HEK293 (cell line): ENCODE measurements at regions not wholly inside any gene's neighbourhood (a gene's known extent, or its start where the extent isn't known, plus 50 kb on each side); places are given as distances from the start of the nearest gene placed in this dataset.

Source experiments
- CTCF ChIA-PET: fragments of 350-600 bp; formaldehyde crosslinking; extraction: SDS; loops from one replicate; lab custom pipeline; 2021; ENCODE audit warnings: antibody characterized with exemption; lab: Yijun Ruan, JAX
- POLR2A ChIA-PET: fragments of 300-600 bp; formaldehyde crosslinking; extraction: SDS; loops from one replicate; lab custom pipeline; 2020; ENCODE audit warnings: antibody characterized with exemption, inconsistent platforms; lab: Yijun Ruan, JAX
- H3K27ac ChIP-seq: fragments of 200-500 bp; sonication (Bioruptor generic); 2 replicates; pipeline ENCODE4 v1.5.1; 2014; ENCODE audit warnings: low read depth, low read length, control low read depth, inconsistent platforms; ENCODE audit errors: extremely low read depth
- H3K36me3 ChIP-seq, 2 experiments: fragments of 200-500 bp in 1 of 2; sonication (Bioruptor generic) in 1 of 2; 1 replicate in 1 of 2; 2 replicates in 1 of 2; pipeline ENCODE4 v1.5.1; 2014 to 2017; ENCODE audit warnings: inconsistent platforms in 2 of 2, low read length in 2 of 2; ENCODE audit not compliant: control insufficient read depth in 2 of 2, insufficient read depth in 1 of 2
- H3K4me1 ChIP-seq: fragments of 200-500 bp; sonication (Bioruptor generic); 2 replicates; pipeline ENCODE4 v1.5.1; 2014; ENCODE audit warnings: mild to moderate bottlenecking, low read length, inconsistent platforms; ENCODE audit not compliant: control insufficient read depth, insufficient read depth
- H3K4me3 ChIP-seq: 2 replicates; pipeline ENCODE4 v1.5.1; 2011; ENCODE audit warnings: low read depth, mild to moderate bottlenecking, control low read depth, low read length, moderate library complexity
- H3K9me3 ChIP-seq: fragments of 200-500 bp; sonication (Bioruptor generic); 2 replicates; pipeline ENCODE4 v1.5.1; 2014; ENCODE audit warnings: low read depth, low read length, inconsistent platforms; ENCODE audit not compliant: control insufficient read depth, insufficient read depth
- HOXC10 ChIP-seq: sonication (generic); formaldehyde crosslinking; IDR thresholded peaks from 2 replicates; pipeline ENCODE4 v1.8.1; 2023; ENCODE audit warnings: mild to moderate bottlenecking, missing genetic modification reagents
- PRDM4 ChIP-seq: fragments of 450-650 bp; formaldehyde crosslinking; IDR thresholded peaks from 2 replicates; pipeline ENCODE4 v1.5.1; 2017; ENCODE audit warnings: missing biosample characterization, missing genetic modification characterization
- SETDB1 ChIP-seq: IDR thresholded peaks from one replicate; pipeline ENCODE4 v1.6.1; 2017; ENCODE audit warnings: mild to moderate bottlenecking, low read length, moderate library complexity, mixed read lengths; ENCODE audit not compliant: insufficient read length
- YY1 ChIP-seq: fragments of 450-650 bp; formaldehyde crosslinking; IDR thresholded peaks from 2 replicates; pipeline ENCODE4 v1.5.1; 2018; ENCODE audit warnings: missing biosample characterization, missing genetic modification characterization
- YY2 ChIP-seq: fragments of 450-650 bp; formaldehyde crosslinking; IDR thresholded peaks from 2 replicates; pipeline ENCODE4 v1.5.1; 2016; ENCODE audit warnings: missing biosample characterization, missing genetic modification characterization
- ZEB2 ChIP-seq: fragments of 450-650 bp; formaldehyde crosslinking; IDR thresholded peaks from 2 replicates; pipeline ENCODE4 v1.5.1; 2016; ENCODE audit warnings: missing biosample characterization, missing genetic modification characterization
- ZNF10 ChIP-seq: fragments of 450-650 bp; formaldehyde crosslinking; IDR thresholded peaks from 2 replicates; pipeline ENCODE4 v1.5.1; 2017; ENCODE audit warnings: missing biosample characterization, missing genetic modification characterization
- ZNF169 ChIP-seq: fragments of 450-650 bp; formaldehyde crosslinking; IDR thresholded peaks from 2 replicates; pipeline ENCODE4 v1.5.1; 2016; ENCODE audit warnings: missing biosample characterization, missing genetic modification characterization
- ZNF214 ChIP-seq: fragments of 450-650 bp; formaldehyde crosslinking; IDR thresholded peaks from 2 replicates; pipeline ENCODE4 v1.5.1; 2017; ENCODE audit warnings: missing biosample characterization, mild to moderate bottlenecking, missing genetic modification characterization, borderline replicate concordance
- ZNF239 ChIP-seq: fragments of 450-650 bp; formaldehyde crosslinking; IDR thresholded peaks from 2 replicates; pipeline ENCODE4 v1.5.1; 2016; ENCODE audit warnings: missing biosample characterization, missing genetic modification characterization
- ZNF302 ChIP-seq: fragments of 450-650 bp; formaldehyde crosslinking; IDR thresholded peaks from 2 replicates; pipeline ENCODE4 v1.5.1; 2016; ENCODE audit warnings: missing biosample characterization, missing genetic modification characterization, low read depth
- ZNF391 ChIP-seq: fragments of 450-650 bp; formaldehyde crosslinking; IDR thresholded peaks from 2 replicates; pipeline ENCODE4 v1.5.1; 2016; ENCODE audit warnings: low read depth, missing biosample characterization, missing genetic modification characterization, borderline replicate concordance
- ZNF518A ChIP-seq: fragments of 450-650 bp; formaldehyde crosslinking; conservative IDR thresholded peaks from 2 replicates; pipeline ENCODE4 v1.5.1; 2016; ENCODE audit warnings: low read depth, missing biosample characterization, missing genetic modification characterization
- ZNF558 ChIP-seq: fragments of 450-650 bp; formaldehyde crosslinking; IDR thresholded peaks from 2 replicates; pipeline ENCODE4 v1.5.1; 2016; ENCODE audit warnings: missing biosample characterization, missing genetic modification characterization
- ZNF704 ChIP-seq: fragments of 450-650 bp; formaldehyde crosslinking; IDR thresholded peaks from 2 replicates; pipeline ENCODE4 v1.5.1; 2016; ENCODE audit warnings: missing biosample characterization, missing genetic modification characterization
- ZNF776 ChIP-seq: fragments of 450-650 bp; formaldehyde crosslinking; IDR thresholded peaks from 2 replicates; pipeline ENCODE4 v1.5.0; 2017; ENCODE audit warnings: missing biosample characterization, missing genetic modification characterization, borderline replicate concordance
- ZNF830 ChIP-seq: fragments of 450-650 bp; IDR thresholded peaks from 2 replicates; pipeline ENCODE4 v1.5.0; 2018; ENCODE audit warnings: missing biosample characterization, missing genetic modification characterization, low read depth, mild to moderate bottlenecking, moderate library complexity

- TF ChIP-seq PRDM4 (tag by site-specific recombination) = no peak
- TF ChIP-seq ZNF830 = no peak
- no peak for TF ChIP-seq ZNF391
- TF ChIP-seq ZNF302 (tag by site-specific recombination) = no peak
- no peak for TF ChIP-seq ZNF239 (tag by site-specific recombination)
- TF ChIP-seq ZNF169 (tag by site-specific recombination) = no peak
- TF ChIP-seq, all 188 proteins: peak for 0
These were observed 459.3 kb downstream of the GALR1 start (continued) for GRCh38 chr18:77708826-77709506.

GRCh38 chr18:77711096-77711495, 461.4 kb downstream of the GALR1 start:
- Histone ChIP-seq H3K9me3 (no peaks in the 10 kb centered on the region), H3K4me1 (no peaks in the 10 kb centered on the region), H3K27ac (no peak overlapping the region), H3K36me3 (no peaks in the 10 kb centered on the region), H3K4me3 (no peak overlapping the region)
- ChIA-PET POLR2A (no interaction called here), CTCF (interaction anchor here (0.9 kb wide), 1 partner anchor 30 kb away, joined by 3 read pairs; no protein-coding TSS in a partner anchor)
- no peak for TF ChIP-seq ZNF10 (tag by site-specific recombination)
- no peak for TF ChIP-seq ZNF558 (tag by site-specific recombination)
- TF ChIP-seq ZNF518A (tag by site-specific recombination) = no peak
- TF ChIP-seq SETDB1 = no peak
- no peak for TF ChIP-seq ZNF776 (tag by site-specific recombination)
- TF ChIP-seq ZNF214 = no peak
- TF ChIP-seq YY1 = no peak
- no peak for TF ChIP-seq HOXC10 (CRISPR knock-in tag)
- no peak for TF ChIP-seq ZEB2
- no peak for TF ChIP-seq YY2 (tag by site-specific recombination)
- TF ChIP-seq ZNF704 (tag by site-specific recombination) = no peak
